ENCODE measurements at regions not wholly inside any gene's neighbourhood (a gene's known extent, or its start where the extent isn't known, plus 50 kb on each side); places are given as distances from the start of the nearest gene placed in this dataset.
A peak's percentile ranks its signal among the peaks of the same experiment; 100 is the strongest.
"Not testable (repeated sequence)": the region's sequence is repeated elsewhere in the genome, so short reads cannot be mapped to it uniquely, and the experiment has no call there.

DNA sequence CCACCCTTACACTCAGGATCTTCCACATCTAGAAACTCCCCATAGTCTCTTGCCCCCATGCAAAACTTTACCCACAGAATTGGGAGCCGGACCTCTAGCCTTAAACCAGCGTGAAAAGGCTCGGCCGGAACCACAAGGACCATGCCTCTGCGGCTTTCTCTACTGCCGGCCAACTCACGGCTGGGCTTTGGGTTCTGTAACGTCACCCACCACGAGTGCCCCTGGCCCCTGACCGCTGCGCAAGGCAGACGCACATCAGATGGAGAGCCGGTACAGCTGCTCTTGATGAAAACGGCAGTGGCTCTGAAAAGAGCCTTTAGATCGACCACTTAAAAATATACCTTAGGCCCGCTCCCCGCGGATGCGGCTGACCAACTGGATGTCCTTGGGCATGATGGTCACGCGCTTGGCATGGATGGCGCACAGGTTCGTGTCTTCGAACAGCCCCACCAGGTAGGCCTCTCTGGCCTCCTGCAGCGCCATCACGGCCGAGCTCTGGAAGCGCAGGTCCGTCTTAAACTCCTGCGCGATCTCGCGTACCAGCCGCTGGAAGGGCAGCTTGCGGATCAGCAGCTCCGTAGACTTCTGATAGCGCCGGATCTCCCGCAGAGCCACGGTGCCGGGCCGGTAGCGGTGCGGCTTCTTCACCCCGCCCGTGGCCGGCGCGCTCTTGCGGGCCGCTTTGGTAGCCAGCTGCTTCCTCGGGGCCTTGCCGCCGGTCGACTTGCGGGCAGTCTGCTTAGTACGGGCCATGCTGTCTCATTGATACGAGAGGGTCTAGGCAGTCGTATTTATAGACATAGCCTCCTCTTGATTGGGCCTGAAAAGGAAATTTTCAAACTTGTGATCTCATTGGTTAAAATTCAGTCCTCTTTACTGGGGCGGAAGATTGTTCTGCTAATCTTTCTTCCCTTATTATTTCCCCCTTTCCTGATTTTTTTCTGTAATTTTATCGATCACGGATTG is 66.3 kb downstream of the FAM72C start:
- peak overlapping the region; percentile 58 for H3K4me3 ChIP-seq (ENCODE audit: low read length)

DNA sequence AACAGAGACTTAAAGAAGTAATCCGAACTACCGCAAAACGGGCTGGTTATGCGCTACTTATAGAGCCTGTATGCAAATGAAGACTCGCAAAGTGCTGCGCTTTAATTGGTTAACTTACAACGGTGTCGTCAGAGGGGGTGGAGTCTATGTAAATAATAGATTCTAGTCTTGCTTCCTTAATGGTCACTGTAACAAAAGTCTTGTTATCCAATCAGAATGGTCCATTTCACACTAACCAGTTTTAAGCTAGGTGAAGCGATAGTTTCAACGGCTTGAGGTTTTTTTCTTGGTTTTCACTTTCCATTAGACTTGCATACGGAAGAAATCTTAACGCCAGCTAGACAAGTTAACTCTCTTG is 67.2 kb downstream of the FAM72C start:
- H3K36me3 ChIP-seq (ENCODE audit: control insufficient read depth, low read depth, low read length); H3K4me1 ChIP-seq (ENCODE audit: control insufficient read depth, low read depth, low read length); H3K9me3 ChIP-seq (ENCODE audit: control insufficient read depth, low read depth, low read length); H3K27ac ChIP-seq (ENCODE audit: low read length); H3K27me3 ChIP-seq (ENCODE audit: control insufficient read depth, insufficient read depth, low read length); H3K9ac ChIP-seq (ENCODE audit: low read length): not testable (repeated sequence)
- H3K4me3 ChIP-seq (ENCODE audit: low read length): peak overlapping the region; percentile 55

More for the DNA sequence above, 66.3 kb downstream of the FAM72C start:
- not testable (repeated sequence) for H3K36me3 ChIP-seq (ENCODE audit: control insufficient read depth, low read depth, low read length); H3K27me3 ChIP-seq (ENCODE audit: control insufficient read depth, insufficient read depth, low read length); H3K9me3 ChIP-seq (ENCODE audit: control insufficient read depth, low read depth, low read length); H3K4me1 ChIP-seq (ENCODE audit: control insufficient read depth, low read depth, low read length); H3K27ac ChIP-seq (ENCODE audit: low read length); H3K9ac ChIP-seq (ENCODE audit: low read length)

DNA sequence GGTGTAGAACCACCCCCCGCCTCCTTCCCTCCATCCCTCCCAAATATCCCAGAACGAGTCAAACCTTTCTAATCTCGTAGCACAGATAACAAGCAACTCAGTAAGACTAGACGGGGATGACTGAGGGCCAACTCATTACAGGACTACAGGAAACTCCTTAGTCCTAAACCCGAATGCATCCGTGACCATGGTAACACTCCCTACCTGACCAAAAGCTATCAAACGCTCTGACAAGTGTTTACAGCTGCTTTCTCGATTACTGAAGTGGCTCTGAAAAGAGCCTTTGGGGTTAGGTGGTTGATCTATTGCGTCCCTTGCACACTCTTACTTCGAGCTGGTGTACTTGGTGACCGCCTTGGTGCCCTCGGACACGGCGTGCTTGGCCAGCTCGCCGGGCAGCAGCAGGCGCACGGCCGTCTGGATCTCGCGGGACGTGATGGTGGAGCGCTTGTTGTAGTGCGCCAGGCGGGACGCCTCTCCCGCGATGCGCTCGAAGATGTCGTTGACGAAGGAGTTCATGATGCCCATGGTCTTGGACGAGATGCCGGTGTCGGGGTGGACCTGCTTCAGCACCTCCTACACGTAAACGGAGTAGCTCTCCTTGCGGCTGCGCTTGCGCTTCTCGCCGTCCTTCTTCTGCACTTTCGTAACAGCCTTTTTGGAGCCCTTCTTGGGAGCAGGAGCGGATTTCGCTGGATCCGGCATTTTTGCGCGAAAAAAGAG is 67.7 kb downstream of the FAM72C start:
- not testable (repeated sequence) for H3K27me3 ChIP-seq (ENCODE audit: control insufficient read depth, insufficient read depth, low read length); H3K9me3 ChIP-seq (ENCODE audit: control insufficient read depth, low read depth, low read length); H3K36me3 ChIP-seq (ENCODE audit: control insufficient read depth, low read depth, low read length); H3K9ac ChIP-seq (ENCODE audit: low read length); H3K4me1 ChIP-seq (ENCODE audit: control insufficient read depth, low read depth, low read length); H3K27ac ChIP-seq (ENCODE audit: low read length)
- H3K4me3 ChIP-seq (ENCODE audit: low read length): peak overlapping the region; percentile 55

GRCh38 chr1:143896377-143896776 is 75.4 kb downstream of the FAM72C start:
- not testable (repeated sequence) for H3K9me3 ChIP-seq (ENCODE audit: control insufficient read depth, low read depth, low read length); H3K27me3 ChIP-seq (ENCODE audit: control insufficient read depth, insufficient read depth, low read length); H3K4me1 ChIP-seq (ENCODE audit: control insufficient read depth, low read depth, low read length); H3K4me3 ChIP-seq (ENCODE audit: low read length); H3K27ac ChIP-seq (ENCODE audit: low read length); H3K36me3 ChIP-seq (ENCODE audit: control insufficient read depth, low read depth, low read length); H3K9ac ChIP-seq (ENCODE audit: low read length)

- H3K27me3 ChIP-seq (ENCODE audit: control insufficient read depth, insufficient read depth, low read length): not testable (repeated sequence)
These were observed 86.7 kb downstream of the FAM72C start for GRCh38 chr1:143884932-143885574.

GRCh38 chr1:143884532-143884931 is 87.3 kb downstream of the FAM72C start:
- not testable (repeated sequence) for H3K4me1 ChIP-seq (ENCODE audit: control insufficient read depth, low read depth, low read length); H3K9me3 ChIP-seq (ENCODE audit: control insufficient read depth, low read depth, low read length); H3K36me3 ChIP-seq (ENCODE audit: control insufficient read depth, low read depth, low read length); H3K4me3 ChIP-seq (ENCODE audit: low read length); H3K27me3 ChIP-seq (ENCODE audit: control insufficient read depth, insufficient read depth, low read length); H3K27ac ChIP-seq (ENCODE audit: low read length); H3K9ac ChIP-seq (ENCODE audit: low read length)

More at GRCh38 chr1:143884932-143885574, 86.7 kb downstream of the FAM72C start:
- H3K9ac ChIP-seq (ENCODE audit: low read length); H3K9me3 ChIP-seq (ENCODE audit: control insufficient read depth, low read depth, low read length); H3K36me3 ChIP-seq (ENCODE audit: control insufficient read depth, low read depth, low read length); H3K4me1 ChIP-seq (ENCODE audit: control insufficient read depth, low read depth, low read length); H3K27ac ChIP-seq (ENCODE audit: low read length); H3K4me3 ChIP-seq (ENCODE audit: low read length): not testable (repeated sequence)

DNA sequence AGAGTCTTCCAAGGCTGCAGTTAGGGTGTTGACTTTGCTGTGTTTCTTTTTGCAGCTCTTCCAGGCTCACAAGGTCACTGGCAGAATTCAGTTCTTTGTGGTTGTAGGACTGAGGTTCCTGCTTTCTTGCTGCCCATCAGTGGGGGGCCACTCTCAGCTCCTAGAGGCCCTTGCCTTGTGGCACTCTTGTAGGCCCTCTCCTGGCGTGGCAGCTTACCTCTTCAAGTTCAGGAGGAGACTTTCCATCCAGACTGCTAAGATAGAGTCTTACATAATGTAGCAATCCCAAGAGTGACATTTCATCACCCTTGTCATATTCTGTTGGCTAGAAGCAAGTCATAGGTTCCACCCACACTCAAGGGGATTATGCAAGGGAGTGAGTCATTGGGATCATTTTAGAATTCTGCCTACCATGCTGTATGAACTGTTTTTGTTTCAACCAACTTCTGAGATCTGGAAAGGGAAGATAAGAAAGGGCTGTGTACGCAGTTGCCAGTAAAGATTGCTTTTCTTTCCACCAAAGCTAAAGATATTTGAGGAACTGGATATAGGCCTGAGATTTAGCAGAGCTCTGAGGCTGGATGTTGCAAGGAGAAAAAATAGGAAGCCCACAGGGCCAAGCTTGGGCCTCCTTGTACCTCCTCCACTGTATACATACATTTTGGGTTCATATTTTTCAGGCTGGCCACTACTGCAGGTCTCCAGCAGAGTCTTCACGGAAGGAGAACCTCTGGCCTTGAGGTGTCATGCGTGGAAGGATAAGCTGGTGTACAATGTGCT is 91.8 kb downstream of the FAM72C start:
- H3K27ac ChIP-seq (ENCODE audit: low read length); H3K36me3 ChIP-seq (ENCODE audit: control insufficient read depth, low read depth, low read length); H3K27me3 ChIP-seq (ENCODE audit: control insufficient read depth, insufficient read depth, low read length); H3K9ac ChIP-seq (ENCODE audit: low read length); H3K9me3 ChIP-seq (ENCODE audit: control insufficient read depth, low read depth, low read length); H3K4me3 ChIP-seq (ENCODE audit: low read length); H3K4me1 ChIP-seq (ENCODE audit: control insufficient read depth, low read depth, low read length): not testable (repeated sequence)

GRCh38 chr1:143875947-143876346 is 95.8 kb downstream of the FAM72C start:
- H3K4me3 ChIP-seq (ENCODE audit: low read length); H3K9me3 ChIP-seq (ENCODE audit: control insufficient read depth, low read depth, low read length); H3K27me3 ChIP-seq (ENCODE audit: control insufficient read depth, insufficient read depth, low read length); H3K4me1 ChIP-seq (ENCODE audit: control insufficient read depth, low read depth, low read length); H3K36me3 ChIP-seq (ENCODE audit: control insufficient read depth, low read depth, low read length); H3K27ac ChIP-seq (ENCODE audit: low read length); H3K9ac ChIP-seq (ENCODE audit: low read length): not testable (repeated sequence)

- H3K27ac ChIP-seq (ENCODE audit: low read length); H3K9me3 ChIP-seq (ENCODE audit: control insufficient read depth, low read depth, low read length); H3K4me3 ChIP-seq (ENCODE audit: low read length): not testable (repeated sequence)
These were observed 97.2 kb downstream of the FAM72C start for GRCh38 chr1:143874625-143875024.

DNA sequence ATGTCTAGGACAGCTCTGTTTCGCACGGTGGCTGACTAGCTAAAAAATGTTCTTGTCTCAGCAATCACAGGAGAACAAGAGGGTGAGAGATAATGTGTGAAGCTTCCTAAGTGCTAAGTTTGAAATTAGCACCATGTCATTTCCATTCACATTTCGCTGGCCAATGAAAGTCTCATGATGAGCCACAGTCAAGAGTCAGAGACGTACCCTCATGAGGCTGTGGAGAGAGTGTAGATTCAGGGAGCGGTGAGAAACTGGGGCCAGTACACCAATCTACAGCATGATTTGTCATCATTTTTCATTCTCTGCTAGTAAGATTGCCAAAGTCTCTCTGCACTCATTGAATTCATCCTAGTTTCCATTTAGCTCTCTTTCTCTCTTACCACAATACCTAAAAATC is 98.1 kb downstream of the FAM72C start:
- not testable (repeated sequence) for H3K4me1 ChIP-seq (ENCODE audit: control insufficient read depth, low read depth, low read length); H3K9me3 ChIP-seq (ENCODE audit: control insufficient read depth, low read depth, low read length); H3K27me3 ChIP-seq (ENCODE audit: control insufficient read depth, insufficient read depth, low read length); H3K9ac ChIP-seq (ENCODE audit: low read length); H3K36me3 ChIP-seq (ENCODE audit: control insufficient read depth, low read depth, low read length); H3K27ac ChIP-seq (ENCODE audit: low read length); H3K4me3 ChIP-seq (ENCODE audit: low read length)

More at GRCh38 chr1:143874625-143875024, 97.2 kb downstream of the FAM72C start:
- not testable (repeated sequence) for H3K36me3 ChIP-seq (ENCODE audit: control insufficient read depth, low read depth, low read length); H3K4me1 ChIP-seq (ENCODE audit: control insufficient read depth, low read depth, low read length); H3K27me3 ChIP-seq (ENCODE audit: control insufficient read depth, insufficient read depth, low read length); H3K9ac ChIP-seq (ENCODE audit: low read length)

DNA sequence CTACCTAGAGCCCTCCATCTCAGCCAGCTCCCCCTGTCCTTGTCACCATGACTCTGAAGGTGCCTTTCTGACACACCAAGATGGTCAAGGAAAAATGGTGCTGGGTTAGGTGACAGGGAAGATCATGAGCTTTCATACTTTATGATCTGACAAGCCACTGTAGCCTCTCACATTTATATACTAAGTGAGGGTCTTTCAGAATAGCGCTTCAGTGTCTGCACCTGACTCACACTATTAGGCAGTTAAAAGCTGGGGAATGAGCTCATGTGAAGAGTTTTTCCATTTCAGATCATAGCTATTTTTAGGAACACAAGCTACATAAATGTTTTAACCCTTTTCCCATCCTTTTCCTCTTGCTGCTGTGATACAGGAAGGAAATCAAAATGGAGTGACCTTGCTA is 101.4 kb downstream of the FAM72C start:
- H3K4me1 ChIP-seq (ENCODE audit: control insufficient read depth, low read depth, low read length); H3K27ac ChIP-seq (ENCODE audit: low read length): not testable (repeated sequence)

More for the DNA sequence above, 101.4 kb downstream of the FAM72C start:
- H3K4me3 ChIP-seq (ENCODE audit: low read length); H3K9me3 ChIP-seq (ENCODE audit: control insufficient read depth, low read depth, low read length); H3K9ac ChIP-seq (ENCODE audit: low read length); H3K36me3 ChIP-seq (ENCODE audit: control insufficient read depth, low read depth, low read length); H3K27me3 ChIP-seq (ENCODE audit: control insufficient read depth, insufficient read depth, low read length): not testable (repeated sequence)

All from iPS-18a (cell line).